ENCODE measurements at regions not wholly inside any gene's neighbourhood (a gene's known extent, or its start where the extent isn't known, plus 50 kb on each side); places are given as distances from the start of the nearest gene placed in this dataset.

DNA sequence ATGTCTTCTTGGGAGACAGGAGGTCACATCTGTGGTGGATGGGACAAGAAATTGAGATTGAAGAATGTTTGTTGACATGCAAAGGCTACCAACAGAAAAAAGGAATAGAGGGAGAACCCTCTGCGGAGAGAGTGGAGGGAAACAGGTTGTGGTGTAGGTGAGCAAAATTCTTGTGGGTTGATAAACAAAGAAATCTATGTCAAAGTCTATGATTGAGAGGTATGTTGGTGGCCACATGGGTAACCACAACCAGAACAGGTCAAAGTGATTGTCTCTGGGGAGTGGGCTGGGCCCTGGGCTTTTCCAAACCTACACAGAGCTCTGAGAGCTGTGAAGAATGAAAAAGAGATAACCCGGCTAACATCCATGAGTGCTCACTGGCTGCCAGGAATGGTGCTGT lies 62.8 kb upstream of the NCK2 start:
- DNase-seq (ENCODE audit: low read depth), result no peak
- no peak for TF ChIP-seq CTCF (IDR thresholded peaks at IDR 0.05; ENCODE audit: low read depth, low read length, missing control alignments)
- no peak overlapping the region for H3K4me3 ChIP-seq (ENCODE audit: low read depth, low read length)

- no peak for DNase-seq (ENCODE audit: low read depth)
- no peak for TF ChIP-seq CTCF (IDR thresholded peaks at IDR 0.05; ENCODE audit: low read depth, low read length, missing control alignments)
- no peak overlapping the region for H3K4me3 ChIP-seq (ENCODE audit: low read depth, low read length)
Observed at GRCh38 chr2:105680357-105680756, 64.4 kb upstream of the NCK2 start.

GRCh38 chr2:105678346-105678745 lies 66.4 kb upstream of the NCK2 start:
- TF ChIP-seq CTCF (IDR thresholded peaks at IDR 0.05; ENCODE audit: low read depth, low read length, missing control alignments), result no peak
- no peak overlapping the region for H3K4me3 ChIP-seq (ENCODE audit: low read depth, low read length)
- no peak for DNase-seq (ENCODE audit: low read depth)

DNA sequence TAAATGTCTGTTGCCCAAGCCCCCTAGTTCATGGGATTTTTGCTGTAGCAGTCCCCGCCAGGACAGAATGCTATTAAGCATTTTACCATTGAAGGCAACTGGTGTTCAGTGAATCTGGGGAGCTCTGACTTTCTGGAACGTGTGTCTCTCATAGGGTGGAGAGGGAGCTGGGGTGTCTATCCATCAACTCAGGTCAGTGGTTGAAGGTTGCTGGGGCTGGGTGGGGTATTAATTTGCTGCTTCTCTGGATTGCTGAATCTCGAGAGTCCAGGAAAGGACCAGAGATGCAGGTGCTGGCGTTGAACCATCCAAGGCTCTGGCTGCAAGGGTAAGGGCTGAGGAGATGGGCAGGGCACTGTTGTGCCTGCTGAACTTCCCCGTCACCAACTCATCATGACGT lies 66.8 kb upstream of the NCK2 start:
- no peak overlapping the region for H3K4me3 ChIP-seq (ENCODE audit: low read depth, low read length)
- no peak for TF ChIP-seq CTCF (IDR thresholded peaks at IDR 0.05; ENCODE audit: low read depth, low read length, missing control alignments)
- DNase-seq (ENCODE audit: low read depth), result no peak

DNA sequence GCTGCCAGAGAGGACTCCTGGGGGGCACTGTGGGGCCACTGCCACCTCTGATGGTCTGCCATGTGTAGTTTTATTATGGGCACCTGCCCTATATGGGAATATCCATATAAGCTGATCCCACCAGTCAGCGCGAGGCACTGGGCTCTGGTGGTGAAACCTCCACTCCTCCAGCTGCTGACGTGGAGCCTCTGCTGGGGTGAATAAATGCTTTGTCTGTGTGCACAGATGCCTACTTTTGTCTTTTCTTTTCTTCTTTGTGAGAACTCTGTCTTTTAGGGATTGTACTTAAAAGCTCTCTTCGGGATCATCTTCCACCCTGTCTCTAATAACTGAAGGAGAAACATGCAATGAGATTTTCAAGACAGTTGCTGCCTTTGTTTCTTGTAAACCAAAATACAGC lies 68.9 kb upstream of the NCK2 start:
- no peak overlapping the region for H3K4me3 ChIP-seq (ENCODE audit: low read depth, low read length)
- no peak for TF ChIP-seq CTCF (IDR thresholded peaks at IDR 0.05; ENCODE audit: low read depth, low read length, missing control alignments)
- DNase-seq (ENCODE audit: low read depth), result no peak

- DNase-seq (ENCODE audit: low read depth), result no peak
- no peak overlapping the region for H3K4me3 ChIP-seq (ENCODE audit: low read depth, low read length)
- no peak for TF ChIP-seq CTCF (IDR thresholded peaks at IDR 0.05; ENCODE audit: low read depth, low read length, missing control alignments)
Observed at GRCh38 chr2:105674859-105675541, 69.7 kb upstream of the NCK2 start.

DNA sequence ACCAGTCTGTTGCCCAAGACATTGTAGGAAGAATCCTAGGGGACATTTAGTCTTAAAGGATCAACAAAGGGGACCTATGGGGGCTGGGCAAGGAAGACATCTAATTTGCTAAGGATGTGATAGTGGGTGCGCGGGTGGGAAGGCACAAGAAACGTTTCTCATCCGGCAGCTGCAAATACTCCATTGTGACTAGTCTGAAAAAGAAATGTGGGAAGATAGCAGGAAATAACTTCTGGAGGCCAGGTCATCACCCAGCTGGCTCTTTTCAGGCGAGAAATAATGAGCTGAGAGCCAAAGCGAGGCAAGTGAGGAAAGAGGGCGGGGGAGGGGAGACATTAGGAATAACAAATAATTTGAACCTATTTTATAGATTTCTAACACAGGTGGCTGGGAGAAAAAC lies 70.3 kb upstream of the NCK2 start:
- TF ChIP-seq CTCF (IDR thresholded peaks at IDR 0.05; ENCODE audit: low read depth, low read length, missing control alignments), result no peak
- H3K4me3 ChIP-seq (ENCODE audit: low read depth, low read length), result no peak overlapping the region
- DNase-seq (ENCODE audit: low read depth), result no peak
